ENCODE measurements at regions not wholly inside any gene's neighbourhood (a gene's known extent, or its start where the extent isn't known, plus 50 kb on each side); places are given as distances from the start of the nearest gene placed in this dataset.

DNA sequence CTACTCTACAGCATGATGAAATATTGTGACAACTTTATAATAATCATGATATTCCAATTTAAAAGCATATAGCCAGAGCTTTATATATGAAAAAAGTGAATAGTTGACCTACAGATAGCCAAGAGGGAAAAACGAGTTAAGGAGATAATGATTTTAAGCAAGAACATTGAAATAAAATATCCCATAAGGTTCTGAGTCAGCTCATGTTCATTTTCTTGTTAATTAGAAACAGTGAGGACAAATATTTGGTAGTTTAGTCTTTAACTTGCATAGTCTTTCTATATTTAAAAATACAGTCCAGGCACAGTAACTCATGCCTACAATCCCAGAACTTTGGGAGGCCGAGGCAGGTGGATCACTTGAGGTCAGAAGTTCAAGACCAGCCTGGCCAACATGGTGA, 55.8 kb upstream of the CDH6 start:
- H3K27ac Mint-ChIP-seq, result no peak overlapping the region
- H3K27me3 ChIP-seq (ENCODE audit: control insufficient read depth in 1 of 2, insufficient read depth in 2 of 2, low read length in 2 of 2), result no peaks in the 10 kb centered on the region
- TF ChIP-seq, protein P1, sequence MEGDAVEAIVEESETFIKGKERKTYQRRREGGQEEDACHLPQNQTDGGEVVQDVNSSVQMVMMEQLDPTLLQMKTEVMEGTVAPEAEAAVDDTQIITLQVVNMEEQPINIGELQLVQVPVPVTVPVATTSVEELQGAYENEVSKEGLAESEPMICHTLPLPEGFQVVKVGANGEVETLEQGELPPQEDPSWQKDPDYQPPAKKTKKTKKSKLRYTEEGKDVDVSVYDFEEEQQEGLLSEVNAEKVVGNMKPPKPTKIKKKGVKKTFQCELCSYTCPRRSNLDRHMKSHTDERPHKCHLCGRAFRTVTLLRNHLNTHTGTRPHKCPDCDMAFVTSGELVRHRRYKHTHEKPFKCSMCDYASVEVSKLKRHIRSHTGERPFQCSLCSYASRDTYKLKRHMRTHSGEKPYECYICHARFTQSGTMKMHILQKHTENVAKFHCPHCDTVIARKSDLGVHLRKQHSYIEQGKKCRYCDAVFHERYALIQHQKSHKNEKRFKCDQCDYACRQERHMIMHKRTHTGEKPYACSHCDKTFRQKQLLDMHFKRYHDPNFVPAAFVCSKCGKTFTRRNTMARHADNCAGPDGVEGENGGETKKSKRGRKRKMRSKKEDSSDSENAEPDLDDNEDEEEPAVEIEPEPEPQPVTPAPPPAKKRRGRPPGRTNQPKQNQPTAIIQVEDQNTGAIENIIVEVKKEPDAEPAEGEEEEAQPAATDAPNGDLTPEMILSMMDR (IDR thresholded peaks at IDR 0.05), result no peak
- no peaks in the 10 kb centered on the region for H3K27me3 Mint-ChIP-seq
- H3K9me3 ChIP-seq (ENCODE audit: control insufficient read depth in 1 of 2, insufficient read depth in 1 of 2, low read length in 2 of 2), result no peaks in the 10 kb centered on the region
- CTCF ChIA-PET, result no interaction called here
- no peak overlapping the region for H3K4me3 ChIP-seq (ENCODE audit: low read length)
- no peaks in the 10 kb centered on the region for H3K4me1 ChIP-seq (ENCODE audit: insufficient read depth, low read length)
- DNase-seq (no peak), ATAC-seq (ENCODE audit: poor library complexity) (no peak)
- peaks cover 6% of the 10 kb centered on the region for H3K9me3 Mint-ChIP-seq
- no peaks in the 10 kb centered on the region for H3K36me3 Mint-ChIP-seq (ENCODE audit: low read depth)
- no peak overlapping the region for H3K4me3 Mint-ChIP-seq
- no peak overlapping the region for H3K27ac ChIP-seq (ENCODE audit: low read depth in 1 of 2, low read length in 2 of 2)
- no peaks in the 10 kb centered on the region for H3K36me3 ChIP-seq (ENCODE audit: insufficient read depth, low read length)
- no peaks in the 10 kb centered on the region for H3K4me1 Mint-ChIP-seq (ENCODE audit: low read depth)
- POLR2A ChIA-PET, result no interaction called here
- intact Hi-C loops (cut with DNase I, micrococcal nuclease), result no loop called here

DNA sequence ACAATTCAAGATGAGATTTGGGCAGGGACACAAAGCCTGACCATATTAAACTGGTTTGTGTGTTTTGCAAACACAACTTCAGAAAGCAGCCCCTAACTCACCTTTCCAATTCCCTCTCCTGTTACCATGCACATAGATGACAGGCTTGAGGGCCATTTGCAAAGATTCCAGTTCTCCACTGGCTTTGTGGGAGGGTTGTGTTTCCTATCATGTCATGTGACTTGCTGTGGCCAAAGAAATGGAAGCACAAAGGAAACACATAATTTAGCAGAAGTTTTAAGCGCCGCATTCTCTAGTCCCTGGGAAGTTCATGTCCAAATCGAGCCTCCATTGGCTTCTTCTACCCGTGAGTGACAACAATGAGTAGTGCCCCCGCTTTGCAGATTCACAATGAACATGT, 57.9 kb upstream of the CDH6 start:
- POLR2A ChIA-PET, result no interaction called here

DNA sequence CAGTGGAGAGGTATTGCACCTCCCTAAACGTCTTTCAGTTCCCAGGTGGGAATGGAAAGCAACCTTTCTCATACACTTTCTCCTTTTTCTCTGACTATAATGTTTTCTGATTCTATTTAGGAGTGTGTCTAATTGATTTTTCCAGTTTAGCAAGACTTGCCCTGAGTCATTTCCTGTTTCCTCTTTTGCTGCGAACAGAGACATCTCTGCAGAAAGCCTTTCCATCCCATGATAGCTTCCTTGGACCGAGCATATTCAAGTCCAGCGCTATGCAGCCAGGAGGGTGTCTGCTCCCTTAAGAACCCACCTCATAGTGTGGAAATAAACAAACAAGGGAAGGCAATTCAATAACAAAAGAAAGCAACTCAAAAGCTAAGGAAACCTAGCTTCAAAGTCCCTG, 60.0 kb upstream of the CDH6 start:
- H3K36me3 Mint-ChIP-seq (ENCODE audit: low read depth), result no peaks in the 10 kb centered on the region
- no peaks in the 10 kb centered on the region for H3K4me1 Mint-ChIP-seq (ENCODE audit: low read depth)
- DNase-seq (peak in 1 of 14 experiments; percentile 5), ATAC-seq (ENCODE audit: poor library complexity) (no peak)
- H3K9me3 Mint-ChIP-seq, result peaks cover 6% of the 10 kb centered on the region
- no peak overlapping the region for H3K4me3 Mint-ChIP-seq
- ChIA-PET CTCF (no interaction called here), POLR2A (no interaction called here)
- TF ChIP-seq, protein P1 (IDR thresholded peaks at IDR 0.05), result no peak
- Histone ChIP-seq H3K4me1 (ENCODE audit: insufficient read depth, low read length) (no peaks in the 10 kb centered on the region), H3K9me3 (ENCODE audit: control insufficient read depth in 1 of 2, insufficient read depth in 1 of 2, low read length in 2 of 2) (no peaks in the 10 kb centered on the region), H3K27me3 (ENCODE audit: control insufficient read depth in 1 of 2, insufficient read depth in 2 of 2, low read length in 2 of 2) (no peaks in the 10 kb centered on the region), H3K4me3 (ENCODE audit: low read length) (no peak overlapping the region), H3K36me3 (ENCODE audit: insufficient read depth, low read length) (no peaks in the 10 kb centered on the region), H3K27ac (ENCODE audit: low read depth in 1 of 2, low read length in 2 of 2) (no peak overlapping the region)
- no peak overlapping the region for H3K27ac Mint-ChIP-seq
- H3K27me3 Mint-ChIP-seq, result no peaks in the 10 kb centered on the region
- intact Hi-C loops (cut with DNase I, micrococcal nuclease), result no loop called here

More for the DNA sequence above, 57.9 kb upstream of the CDH6 start:
- intact Hi-C loops (cut with DNase I, micrococcal nuclease), result no loop called here
- peaks cover 6% of the 10 kb centered on the region for H3K9me3 Mint-ChIP-seq
- H3K27ac Mint-ChIP-seq, result no peak overlapping the region
- Histone ChIP-seq H3K9me3 (ENCODE audit: control insufficient read depth in 1 of 2, insufficient read depth in 1 of 2, low read length in 2 of 2) (no peaks in the 10 kb centered on the region), H3K27me3 (ENCODE audit: control insufficient read depth in 1 of 2, insufficient read depth in 2 of 2, low read length in 2 of 2) (no peaks in the 10 kb centered on the region), H3K4me3 (ENCODE audit: low read length) (no peak overlapping the region), H3K4me1 (ENCODE audit: insufficient read depth, low read length) (no peaks in the 10 kb centered on the region), H3K36me3 (ENCODE audit: insufficient read depth, low read length) (no peaks in the 10 kb centered on the region), H3K27ac (ENCODE audit: low read depth in 1 of 2, low read length in 2 of 2) (no peak overlapping the region)
- H3K36me3 Mint-ChIP-seq (ENCODE audit: low read depth), result no peaks in the 10 kb centered on the region
- DNase-seq, result no peak
- no peak for ATAC-seq (ENCODE audit: poor library complexity)
- no peak overlapping the region for H3K4me3 Mint-ChIP-seq
- H3K27me3 Mint-ChIP-seq, result no peaks in the 10 kb centered on the region
- CTCF ChIA-PET, result no interaction called here
- TF ChIP-seq, protein P1 (IDR thresholded peaks at IDR 0.05), result no peak
- H3K4me1 Mint-ChIP-seq (ENCODE audit: low read depth), result no peaks in the 10 kb centered on the region

Data from CD4-positive, alpha-beta T cell (primary cell).